Hepatocyte (in vitro differentiated cells): ENCODE measurements at regions not wholly inside any gene's neighbourhood (a gene's known extent, or its start where the extent isn't known, plus 50 kb on each side); places are given as distances from the start of the nearest gene placed in this dataset.

Experiments
- EZH2 ChIP-seq: fragments of 200-600 bp; sonication (generic); IDR thresholded peaks from 2 replicates; pipeline ENCODE4 v1.6.1; 2016; ENCODE audit warnings: antibody characterized with exemption, mild to moderate bottlenecking, borderline replicate concordance
- TF ChIP-seq, protein P1 (sequence below): fragments of 200-600 bp; sonication (generic); IDR thresholded peaks from 2 replicates; pipeline ENCODE4 v1.5.1; 2016; ENCODE audit warnings: antibody characterized with exemption, mild to moderate bottlenecking; ENCODE audit not compliant: poor library complexity

- TF ChIP-seq, protein P1, sequence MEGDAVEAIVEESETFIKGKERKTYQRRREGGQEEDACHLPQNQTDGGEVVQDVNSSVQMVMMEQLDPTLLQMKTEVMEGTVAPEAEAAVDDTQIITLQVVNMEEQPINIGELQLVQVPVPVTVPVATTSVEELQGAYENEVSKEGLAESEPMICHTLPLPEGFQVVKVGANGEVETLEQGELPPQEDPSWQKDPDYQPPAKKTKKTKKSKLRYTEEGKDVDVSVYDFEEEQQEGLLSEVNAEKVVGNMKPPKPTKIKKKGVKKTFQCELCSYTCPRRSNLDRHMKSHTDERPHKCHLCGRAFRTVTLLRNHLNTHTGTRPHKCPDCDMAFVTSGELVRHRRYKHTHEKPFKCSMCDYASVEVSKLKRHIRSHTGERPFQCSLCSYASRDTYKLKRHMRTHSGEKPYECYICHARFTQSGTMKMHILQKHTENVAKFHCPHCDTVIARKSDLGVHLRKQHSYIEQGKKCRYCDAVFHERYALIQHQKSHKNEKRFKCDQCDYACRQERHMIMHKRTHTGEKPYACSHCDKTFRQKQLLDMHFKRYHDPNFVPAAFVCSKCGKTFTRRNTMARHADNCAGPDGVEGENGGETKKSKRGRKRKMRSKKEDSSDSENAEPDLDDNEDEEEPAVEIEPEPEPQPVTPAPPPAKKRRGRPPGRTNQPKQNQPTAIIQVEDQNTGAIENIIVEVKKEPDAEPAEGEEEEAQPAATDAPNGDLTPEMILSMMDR = no peak
- no peak for TF ChIP-seq EZH2
Observed at GRCh38 chr3:144879701-144880100, 908.1 kb downstream of the DIPK2A start.
